ENCODE measurements at regions not wholly inside any gene's neighbourhood (a gene's known extent, or its start where the extent isn't known, plus 50 kb on each side); places are given as distances from the start of the nearest gene placed in this dataset.

DNA sequence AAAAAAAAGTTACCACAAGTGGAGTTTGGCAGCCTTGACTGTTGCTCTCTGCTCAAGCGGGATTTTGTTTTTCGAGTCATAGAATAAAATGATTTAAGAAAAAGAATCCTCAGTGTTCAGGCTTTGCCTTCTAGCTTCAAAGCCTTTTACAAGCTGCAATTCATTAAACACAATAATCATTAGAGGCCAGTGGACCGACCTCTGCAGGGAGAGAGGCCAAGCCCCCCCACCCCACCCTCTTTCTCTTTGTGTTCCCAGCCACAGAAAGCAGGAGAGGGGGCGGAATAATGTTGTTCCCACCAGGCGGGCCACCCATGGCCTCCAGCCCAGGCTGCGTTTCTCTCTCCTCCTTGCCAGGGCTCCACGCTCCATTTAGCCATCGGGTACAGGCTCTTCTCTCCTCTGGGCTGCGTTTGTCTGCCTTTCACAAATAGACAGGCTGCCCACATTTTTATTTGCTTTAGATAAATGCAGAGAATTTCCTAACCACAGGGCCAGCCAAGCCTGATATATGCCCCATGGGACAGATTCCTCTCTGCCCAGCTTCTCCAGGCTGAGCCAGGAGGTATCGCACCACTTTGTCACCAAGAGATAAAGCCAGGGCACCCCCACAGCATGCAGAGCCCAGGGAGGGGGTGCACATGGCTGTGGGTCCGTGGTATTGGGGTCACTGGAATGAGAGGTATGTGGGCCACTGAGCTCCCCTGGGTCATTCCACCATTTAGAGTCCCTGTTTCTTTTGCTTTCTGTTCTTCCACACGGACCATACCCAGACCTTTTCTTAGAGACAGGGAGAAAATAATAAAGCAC, 318.8 kb downstream of the PIK3R1 start:
- intact Hi-C loops (cut with micrococcal nuclease): no loop called here
- DNase-seq: no peak

DNA sequence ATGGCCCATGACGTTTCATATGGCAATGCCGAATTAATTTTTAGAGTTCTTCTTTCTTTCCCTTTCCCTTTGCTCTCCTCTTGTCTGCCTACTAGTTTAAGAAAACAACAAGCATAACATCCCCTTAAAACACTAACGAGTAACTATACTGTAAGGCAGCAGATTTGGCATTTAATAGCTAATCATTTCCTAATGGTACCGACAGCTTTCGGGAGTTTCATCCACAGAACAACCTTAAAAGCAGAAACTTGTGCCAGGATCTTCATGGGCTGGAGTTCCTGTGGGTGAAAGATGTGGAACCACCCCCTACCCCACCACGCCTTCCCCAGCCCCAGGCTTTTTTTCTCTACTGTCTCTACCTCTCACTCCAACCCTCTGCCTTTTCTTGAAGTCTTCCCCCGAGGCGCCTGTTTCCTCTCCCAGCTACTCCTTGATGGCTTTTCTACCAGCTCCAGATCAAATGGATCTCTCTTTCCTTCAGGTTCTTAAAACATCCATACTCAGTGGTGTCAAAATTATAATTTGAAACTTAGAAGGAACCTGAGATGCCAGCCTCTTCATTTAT, 319.5 kb downstream of the PIK3R1 start:
- WGBS (ENCODE audit: insufficient coverage): 79% methylated on average over 6 of the region's 8 CpGs
- H3K9ac ChIP-seq (ENCODE audit: insufficient read depth, low read length, poor library complexity, severe bottlenecking): no peak overlapping the region

More for the DNA sequence above, 318.8 kb downstream of the PIK3R1 start:
- Mint-ChIP-seq H3K4me1 (peaks cover 6% of the 10 kb centered on the region), H3K36me3 (no peaks in the 10 kb centered on the region), H3K27ac (no peak overlapping the region), H3K4me3 (no peak overlapping the region), H3K27me3 (ENCODE audit: low read depth in 3 of 3) (peaks cover 0 to 2% (median 0%) of the 10 kb centered on the region in 3 donors), H3K9me3 (peaks cover 0 to 1% (median 0%) of the 10 kb centered on the region in 7 donors)
- 94% methylated on average over 7 of the region's 12 CpGs for WGBS (ENCODE audit: insufficient coverage)
- Histone ChIP-seq H3K27me3 (ENCODE audit: control insufficient read depth in 2 of 2, insufficient read depth in 2 of 2, low read length in 2 of 2) (no peaks in the 10 kb centered on the region), H3K79me2 (ENCODE audit: insufficient read depth, low read length) (no peaks in the 10 kb centered on the region), H3K36me3 (replicated peaks in 1 of 2; ENCODE audit: control insufficient read depth in 1 of 2, insufficient read depth in 2 of 2, low read length in 2 of 2) (no peaks in the 10 kb centered on the region), H3K9ac (ENCODE audit: insufficient read depth, low read length, poor library complexity, severe bottlenecking) (no peak overlapping the region), H3K4me3 (replicated peaks in 1 of 3; ENCODE audit: low read depth in 2 of 3, low read length in 3 of 3) (no peak overlapping the region), H3K27ac (ENCODE audit: low read depth in 1 of 2, low read length in 2 of 2) (no peak overlapping the region), H3K4me2 (replicated peaks; ENCODE audit: extremely low read depth, low read length, poor library complexity, severe bottlenecking) (no peak overlapping the region), H3K4me1 (ENCODE audit: control insufficient read depth in 1 of 2, insufficient read depth in 2 of 2, low read length in 2 of 2) (peaks cover 9 to 11% of the 10 kb centered on the region in 2 donors), H2AFZ (ENCODE audit: insufficient read depth, low read depth, low read length, poor library complexity, severe bottlenecking) (no peak overlapping the region), H4K20me1 (ENCODE audit: insufficient read depth, low read length) (no peaks in the 10 kb centered on the region), H3K9me3 (replicated peaks in 1 of 2; ENCODE audit: control insufficient read depth in 1 of 2, insufficient read depth in 1 of 2, low read length in 2 of 2) (no peaks in the 10 kb centered on the region)
- no peak for TF ChIP-seq CTCF (IDR thresholded peaks at IDR 0.05)

More for the DNA sequence above, 319.5 kb downstream of the PIK3R1 start:
- Histone ChIP-seq H3K4me3 (replicated peaks in 1 of 3; ENCODE audit: low read depth in 2 of 3, low read length in 3 of 3) (no peak overlapping the region), H3K36me3 (replicated peaks in 1 of 2; ENCODE audit: control insufficient read depth in 1 of 2, insufficient read depth in 2 of 2, low read length in 2 of 2) (no peaks in the 10 kb centered on the region), H3K27ac (ENCODE audit: low read depth in 1 of 2, low read length in 2 of 2) (no peak overlapping the region), H3K9me3 (replicated peaks in 1 of 2; ENCODE audit: control insufficient read depth in 1 of 2, insufficient read depth in 1 of 2, low read length in 2 of 2) (no peaks in the 10 kb centered on the region), H3K27me3 (ENCODE audit: control insufficient read depth in 2 of 2, insufficient read depth in 2 of 2, low read length in 2 of 2) (no peaks in the 10 kb centered on the region), H3K4me2 (replicated peaks; ENCODE audit: extremely low read depth, low read length, poor library complexity, severe bottlenecking) (no peak overlapping the region), H4K20me1 (ENCODE audit: insufficient read depth, low read length) (no peaks in the 10 kb centered on the region), H3K4me1 (ENCODE audit: control insufficient read depth in 1 of 2, insufficient read depth in 2 of 2, low read length in 2 of 2) (peaks cover 9 to 11% of the 10 kb centered on the region in 2 donors), H3K79me2 (ENCODE audit: insufficient read depth, low read length) (no peaks in the 10 kb centered on the region), H2AFZ (ENCODE audit: insufficient read depth, low read depth, low read length, poor library complexity, severe bottlenecking) (no peak overlapping the region)
- Mint-ChIP-seq H3K27me3 (ENCODE audit: low read depth in 3 of 3) (peaks cover 0 to 2% (median 0%) of the 10 kb centered on the region in 3 donors), H3K27ac (no peak overlapping the region), H3K9me3 (no peaks in the 10 kb centered on the region), H3K4me3 (no peak overlapping the region), H3K36me3 (no peaks in the 10 kb centered on the region), H3K4me1 (peaks cover 6% of the 10 kb centered on the region)
- no peak for DNase-seq
- intact Hi-C loops (cut with micrococcal nuclease): no loop called here
- no peak for TF ChIP-seq CTCF (IDR thresholded peaks at IDR 0.05)

Data from CD14-positive monocyte (primary cell).